HepG2 (cell line): ENCODE measurements at regions not wholly inside any gene's neighbourhood (a gene's known extent, or its start where the extent isn't known, plus 50 kb on each side); places are given as distances from the start of the nearest gene placed in this dataset.

Experiments used
- ATAC-seq: fragments of 200-7000 bp; cut with Tn5 transposase; 3 replicates; pipeline ENCODE4 v1.9.1; 2020; ENCODE audit warnings: mild to moderate bottlenecking, moderate library complexity
- BruUV-seq: library from RNA; stranded (reverse); fragments of 400-500 nt; replicated peaks from 2 replicates; lab custom pipeline; 2021; lab: Mats Ljungman, UMichigan
- CTCF ChIA-PET: fragments of 300-600 bp; formaldehyde crosslinking; extraction: SDS; loops from one replicate; lab custom pipeline; 2021; ENCODE audit warnings: low total read pairs, inconsistent platforms, low intra/inter-chr PET ratio; lab: Yijun Ruan, JAX
- POLR2A ChIA-PET: fragments of 350-600 bp; sonication (Branson Sonifier 250); formaldehyde crosslinking; loops from one replicate; lab custom pipeline; 2020; ENCODE audit warnings: antibody characterized with exemption, inconsistent platforms; lab: Yijun Ruan, JAX
- DNase-seq: peaks from one replicate; pipeline ENCODE4 v3.0.0-alpha.2; 2015; ENCODE audit warnings: low spot score
- FAIRE-seq: peaks from 3 replicates; lab custom pipeline; 2011; peaks lifted over from hg19 to GRCh38; lab: Jason Lieb, UNC
- H2AFZ ChIP-seq: one replicate; pipeline ENCODE4 v1.6.1; 2011; ENCODE audit warnings: low read length, inconsistent platforms
- H3K27ac ChIP-seq: fragments of 300-600 bp; 3 replicates; pipeline ENCODE4 v1.8.0; 2011; ENCODE audit warnings: mixed run types, mild to moderate bottlenecking, mixed read lengths, low read length, inconsistent platforms; ENCODE audit not compliant: insufficient read depth; ENCODE audit errors: extremely low read length
- H3K27me3 ChIP-seq, 2 experiments: fragments of 200-600 bp in 1 of 2; 2 replicates in 1 of 2; 3 replicates in 1 of 2; pipeline versions ENCODE4 v1.6.0 to v1.8.0; 2011; ENCODE audit warnings: low read length in 2 of 2, mild to moderate bottlenecking in 2 of 2, moderate library complexity in 2 of 2, inconsistent platforms in 1 of 2; ENCODE audit not compliant: insufficient read depth in 2 of 2, control insufficient read depth in 1 of 2
- H3K36me3 ChIP-seq, 2 experiments: fragments of 200-600 bp in 1 of 2; replicated peaks in 1 of 2; 2 replicates in 1 of 2; 3 replicates in 1 of 2; pipeline versions ENCODE4 v1.5.1 to v1.8.0; 2011; ENCODE audit warnings: low read length in 2 of 2, inconsistent platforms in 1 of 2; ENCODE audit not compliant: insufficient read depth in 2 of 2, control insufficient read depth in 1 of 2
- H3K4me1 ChIP-seq: 2 replicates; pipeline ENCODE4 v1.5.1; 2012; ENCODE audit warnings: low read length, inconsistent platforms; ENCODE audit not compliant: insufficient read depth
- H3K4me2 ChIP-seq: 2 replicates; pipeline ENCODE4 v1.6.0; 2011; ENCODE audit warnings: low read depth, low read length, inconsistent platforms
- H3K4me3 ChIP-seq, 3 experiments: fragments of 200-600 bp in 1 of 3; sonication (generic), shearing (Covaris generic) in 1 of 3; replicated peaks in 1 of 3; 2 replicates each; pipeline ENCODE4 v1.5.1; 2011 to 2016; ENCODE audit warnings: low read length in 3 of 3, inconsistent platforms in 2 of 3, low read depth in 2 of 3, mild to moderate bottlenecking in 2 of 3, control low read depth in 1 of 3, mixed read lengths in 1 of 3; ENCODE audit not compliant: insufficient read depth in 1 of 3
- H3K79me2 ChIP-seq: one replicate; pipeline ENCODE4 v1.6.1; 2011; ENCODE audit warnings: low read length, inconsistent platforms; ENCODE audit not compliant: insufficient read depth
- H3K9ac ChIP-seq: 2 replicates; pipeline ENCODE4 v1.6.0; 2011; ENCODE audit warnings: mild to moderate bottlenecking, low read depth, low read length, inconsistent platforms; ENCODE audit not compliant: insufficient read depth
- H3K9me3 ChIP-seq: 2 replicates; pipeline ENCODE4 v1.5.1; 2012; ENCODE audit warnings: mild to moderate bottlenecking, low read length
- H4K20me1 ChIP-seq: 2 replicates; pipeline ENCODE4 v1.6.0; 2011; ENCODE audit warnings: inconsistent platforms, mild to moderate bottlenecking, low read length, moderate library complexity; ENCODE audit not compliant: insufficient read depth
- AGO2 ChIP-seq: fragments of 200-400 bp; formaldehyde crosslinking; optimal IDR thresholded peaks from 2 replicates; pipeline ENCODE3; 2017; ENCODE audit warnings: mild to moderate bottlenecking, low read depth, low read length, moderate library complexity
- ARID2 ChIP-seq: sonication (generic); formaldehyde crosslinking; IDR thresholded peaks from 2 replicates; pipeline ENCODE4 v1.8.1; 2022; ENCODE audit warnings: mild to moderate bottlenecking, missing genetic modification reagents, borderline replicate concordance
- DBP ChIP-seq: sonication (generic); formaldehyde crosslinking; IDR thresholded peaks from 2 replicates; pipeline ENCODE4 v1.4.0; 2020; ENCODE audit warnings: missing genetic modification reagents; ENCODE audit errors: not compliant biosample characterization
- GMEB2 ChIP-seq: IDR thresholded peaks from 2 replicates; pipeline ENCODE4 v1.6.1; 2016; ENCODE audit warnings: missing biosample characterization, missing genetic modification reagents, low read depth
- RFXANK ChIP-seq: IDR thresholded peaks from 2 replicates; pipeline ENCODE4 v1.6.1; 2016
- TERF1 ChIP-seq: sonication (generic); formaldehyde crosslinking; IDR thresholded peaks from 2 replicates; pipeline ENCODE4 v1.8.0; 2022; ENCODE audit warnings: mild to moderate bottlenecking, missing genetic modification reagents, moderate library complexity
- ZBTB7B ChIP-seq: sonication (generic); formaldehyde crosslinking; IDR thresholded peaks from 2 replicates; pipeline ENCODE4 v1.4.0; 2020; ENCODE audit warnings: missing genetic modification reagents
- ZFX ChIP-seq: sonication (generic); formaldehyde crosslinking; IDR thresholded peaks from 2 replicates; pipeline ENCODE4 v1.4.0; 2020; ENCODE audit warnings: mild to moderate bottlenecking, low read depth, missing genetic modification reagents, moderate library complexity
- ZNF235 ChIP-seq: sonication (generic); formaldehyde crosslinking; IDR thresholded peaks from 2 replicates; pipeline ENCODE4 v1.8.1; 2023; ENCODE audit warnings: mild to moderate bottlenecking, missing genetic modification reagents, borderline replicate concordance
- ZNF281 ChIP-seq: sonication (generic); formaldehyde crosslinking; IDR thresholded peaks from 2 replicates; pipeline ENCODE4 v1.4.0; 2020; ENCODE audit warnings: missing genetic modification reagents, borderline replicate concordance
- ZNF296 ChIP-seq: sonication (generic); formaldehyde crosslinking; conservative IDR thresholded peaks from 2 replicates; pipeline ENCODE4 v1.5.0; 2020; ENCODE audit warnings: mild to moderate bottlenecking, missing genetic modification reagents
- in situ Hi-C: cut with HindIII; loops from 2 replicates; pipeline ENCODE4 v1.10.0; 2017; ENCODE audit warnings: low pct_unique_long_range_greater_than_20kb; ENCODE audit not compliant: extremely low pct_ligation_motif_present
- intact Hi-C: fragments of 100-400 bp; cut with micrococcal nuclease; formaldehyde crosslinking; loops from one replicate; pipeline ENCODE4 v1.10.0; 2022; ENCODE audit not compliant: unreplicated experiment
- TF ChIP-seq, protein P1 (sequence below): sonication (generic); formaldehyde crosslinking; IDR thresholded peaks from 2 replicates; pipeline ENCODE4 v1.4.0; 2020; ENCODE audit warnings: missing genetic modification reagents

DNA sequence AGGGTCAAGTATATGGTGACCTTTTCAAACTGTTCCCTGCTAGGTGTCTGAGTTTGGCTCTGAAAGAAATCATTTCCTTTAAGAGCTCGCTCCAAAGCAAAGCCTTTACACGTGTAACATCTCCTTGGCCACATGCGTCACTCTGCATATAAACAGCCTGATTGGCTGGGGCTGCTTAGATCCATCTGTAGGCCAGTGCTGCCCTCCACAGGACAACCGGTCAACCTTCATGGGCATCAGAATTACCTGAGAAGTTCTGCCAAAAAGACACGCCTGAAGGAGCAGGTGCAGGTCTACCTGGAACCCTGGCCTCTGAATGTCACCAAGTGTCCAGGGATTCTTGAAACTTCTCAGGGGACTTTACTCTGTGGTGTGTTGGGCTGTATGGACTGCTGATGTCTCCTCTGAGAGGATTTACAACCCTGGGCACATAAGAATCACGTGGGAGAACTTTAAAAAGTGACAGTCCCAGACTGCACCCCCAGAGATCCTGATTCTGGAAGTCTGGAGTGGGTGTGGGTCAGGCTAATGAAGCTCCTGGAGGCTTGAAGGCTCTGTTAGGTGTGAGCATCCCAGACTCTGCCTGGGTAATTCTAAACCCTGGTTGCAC lies 497.6 kb downstream of the GADD45G start (continued):
- no peak for TF ChIP-seq TERF1 (CRISPR knock-in tag)
- no peak for TF ChIP-seq ARID2 (CRISPR knock-in tag)
- TF ChIP-seq RFXANK (CRISPR knock-in tag) = 0 out of 2 replicates have a peak, but pooled peaks have one; percentile 61
- no peak for TF ChIP-seq AGO2
- TF ChIP-seq ZBTB7B = no peak
- TF ChIP-seq ZNF235 (CRISPR knock-in tag) = no peak
- TF ChIP-seq ZNF296 (CRISPR knock-in tag) = no peak
- TF ChIP-seq ZNF281 = no peak
- TF ChIP-seq, all 625 proteins: peak for 14

DNA sequence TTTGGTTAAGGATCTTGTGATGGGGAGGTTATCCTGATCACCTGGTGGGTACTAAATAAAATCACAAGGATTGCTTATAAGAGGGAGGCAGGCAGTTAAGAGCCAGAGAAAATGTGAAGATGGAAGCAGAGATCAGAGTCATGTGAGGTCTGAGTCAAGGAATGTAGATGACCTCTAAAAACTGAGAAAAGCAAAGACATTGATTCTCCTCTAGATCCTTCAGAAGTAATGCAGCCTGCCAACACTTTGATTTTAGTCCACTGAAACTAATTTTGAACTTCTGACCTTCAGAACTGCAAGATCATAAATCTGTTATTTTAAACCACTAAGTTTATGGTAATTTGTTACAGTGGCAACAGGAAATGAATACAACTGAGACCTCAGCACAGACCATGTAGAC lies 499.0 kb downstream of the GADD45G start:
- no peaks in the 10 kb centered on the region for H3K4me1 ChIP-seq
- ChIA-PET CTCF (interaction anchor here (2.3 kb wide), 1 partner anchor 500 kb away, joined by 42 read pairs; the partner anchor contains the start of gene GADD45G), POLR2A (no interaction called here)
- no peaks in the 10 kb centered on the region for H3K79me2 ChIP-seq
- H3K27me3 ChIP-seq = no peaks in the 10 kb centered on the region
- H3K9me3 ChIP-seq = no peaks in the 10 kb centered on the region
- no peak overlapping the region for H3K4me3 ChIP-seq
- DNase-seq (no peak), ATAC-seq (no peak), FAIRE-seq (no peak)
- H2AFZ ChIP-seq = no peak overlapping the region
- no peak overlapping the region for H3K27ac ChIP-seq
- no peaks in the 10 kb centered on the region for H4K20me1 ChIP-seq
- H3K9ac ChIP-seq = no peak overlapping the region
- BruUV-seq = no TSS peak
- no peaks in the 10 kb centered on the region for H3K36me3 ChIP-seq
- in situ Hi-C loops = loop anchor here (5.0 kb wide), 1 partner anchor 501 kb away; no protein-coding TSS in a partner anchor
- no peak overlapping the region for H3K4me2 ChIP-seq
- intact Hi-C loops = loop anchor here (10.0 kb wide), 1 partner anchor 369 kb away; no protein-coding TSS in a partner anchor
- TF ChIP-seq GMEB2 (CRISPR knock-in tag) = no peak
- no peak for TF ChIP-seq ZFX (CRISPR knock-in tag)
- TF ChIP-seq, protein P1, sequence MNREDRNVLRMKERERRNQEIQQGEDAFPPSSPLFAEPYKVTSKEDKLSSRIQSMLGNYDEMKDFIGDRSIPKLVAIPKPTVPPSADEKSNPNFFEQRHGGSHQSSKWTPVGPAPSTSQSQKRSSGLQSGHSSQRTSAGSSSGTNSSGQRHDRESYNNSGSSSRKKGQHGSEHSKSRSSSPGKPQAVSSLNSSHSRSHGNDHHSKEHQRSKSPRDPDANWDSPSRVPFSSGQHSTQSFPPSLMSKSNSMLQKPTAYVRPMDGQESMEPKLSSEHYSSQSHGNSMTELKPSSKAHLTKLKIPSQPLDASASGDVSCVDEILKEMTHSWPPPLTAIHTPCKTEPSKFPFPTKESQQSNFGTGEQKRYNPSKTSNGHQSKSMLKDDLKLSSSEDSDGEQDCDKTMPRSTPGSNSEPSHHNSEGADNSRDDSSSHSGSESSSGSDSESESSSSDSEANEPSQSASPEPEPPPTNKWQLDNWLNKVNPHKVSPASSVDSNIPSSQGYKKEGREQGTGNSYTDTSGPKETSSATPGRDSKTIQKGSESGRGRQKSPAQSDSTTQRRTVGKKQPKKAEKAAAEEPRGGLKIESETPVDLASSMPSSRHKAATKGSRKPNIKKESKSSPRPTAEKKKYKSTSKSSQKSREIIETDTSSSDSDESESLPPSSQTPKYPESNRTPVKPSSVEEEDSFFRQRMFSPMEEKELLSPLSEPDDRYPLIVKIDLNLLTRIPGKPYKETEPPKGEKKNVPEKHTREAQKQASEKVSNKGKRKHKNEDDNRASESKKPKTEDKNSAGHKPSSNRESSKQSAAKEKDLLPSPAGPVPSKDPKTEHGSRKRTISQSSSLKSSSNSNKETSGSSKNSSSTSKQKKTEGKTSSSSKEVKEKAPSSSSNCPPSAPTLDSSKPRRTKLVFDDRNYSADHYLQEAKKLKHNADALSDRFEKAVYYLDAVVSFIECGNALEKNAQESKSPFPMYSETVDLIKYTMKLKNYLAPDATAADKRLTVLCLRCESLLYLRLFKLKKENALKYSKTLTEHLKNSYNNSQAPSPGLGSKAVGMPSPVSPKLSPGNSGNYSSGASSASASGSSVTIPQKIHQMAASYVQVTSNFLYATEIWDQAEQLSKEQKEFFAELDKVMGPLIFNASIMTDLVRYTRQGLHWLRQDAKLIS (CRISPR knock-in tag) = no peak
- TF ChIP-seq DBP (CRISPR knock-in tag) = no peak
